A673 (cell line): ENCODE measurements at regions not wholly inside any gene's neighbourhood (a gene's known extent, or its start where the extent isn't known, plus 50 kb on each side); places are given as distances from the start of the nearest gene placed in this dataset.

Source experiments
- BruUV-seq: library from RNA; stranded (reverse); fragments of 400-500 nt; replicated peaks from 2 replicates; lab custom pipeline; 2021; lab: Mats Ljungman, UMichigan
- CTCF ChIA-PET: fragments of 300-600 bp; sonication (Branson Sonifier 250); formaldehyde crosslinking; loops from one replicate; lab custom pipeline; 2022; ENCODE audit warnings: antibody characterized with exemption; lab: Charles Lee
- POLR2A ChIA-PET: fragments of 300-600 bp; sonication (Branson Sonifier 250); formaldehyde crosslinking; loops from one replicate; lab custom pipeline; 2022; ENCODE audit warnings: antibody characterized with exemption; ENCODE audit not compliant: low non-redundant PET; lab: Charles Lee
- DNase-seq: peaks from one replicate; pipeline ENCODE4 v3.0.0-alpha.2; 2015; ENCODE audit warnings: low spot score
- H3K27ac ChIP-seq: fragments of 200-600 bp; sonication (generic); 2 replicates; pipeline ENCODE4 v1.5.1; 2016; ENCODE audit warnings: mixed run types, low read depth, mild to moderate bottlenecking, mixed read lengths, antibody characterized with exemption, low read length; ENCODE audit not compliant: poor library complexity, severe bottlenecking
- H3K27me3 ChIP-seq: fragments of 200-600 bp; sonication (generic); replicated peaks from 2 replicates; pipeline ENCODE4 v1.6.1; 2017; ENCODE audit warnings: mixed run types, low read depth, mild to moderate bottlenecking, mixed read lengths, antibody characterized with exemption, low read length; ENCODE audit not compliant: insufficient read depth, poor library complexity
- H3K36me3 ChIP-seq: fragments of 200-600 bp; sonication (generic); 2 replicates; pipeline ENCODE4 v1.6.1; 2016; ENCODE audit warnings: mixed run types, mild to moderate bottlenecking, mixed read lengths, antibody characterized with exemption, low read length; ENCODE audit not compliant: insufficient read depth, poor library complexity, severe bottlenecking
- H3K4me1 ChIP-seq: fragments of 200-600 bp; sonication (generic); 2 replicates; pipeline ENCODE4 v1.6.1; 2017; ENCODE audit warnings: mixed run types, mild to moderate bottlenecking, mixed read lengths, antibody characterized with exemption, low read length; ENCODE audit not compliant: insufficient read depth, poor library complexity, severe bottlenecking
- H3K4me3 ChIP-seq: fragments of 200-600 bp; sonication (generic); 2 replicates; pipeline ENCODE4 v1.5.1; 2016; ENCODE audit warnings: low read depth, mixed run types, mild to moderate bottlenecking, mixed read lengths, low read length; ENCODE audit not compliant: poor library complexity, severe bottlenecking
- H3K9me3 ChIP-seq: fragments of 200-600 bp; sonication (generic); 2 replicates; pipeline ENCODE4 v1.6.1; 2016; ENCODE audit warnings: mixed run types, low read depth, mild to moderate bottlenecking, mixed read lengths, antibody characterized with exemption, low read length; ENCODE audit not compliant: poor library complexity, severe bottlenecking
- EZH2 ChIP-seq: fragments of 200-600 bp; sonication (generic); IDR thresholded peaks from 2 replicates; pipeline ENCODE4 v1.6.1; 2017; ENCODE audit warnings: borderline replicate concordance, low read depth, mild to moderate bottlenecking, mixed read lengths, antibody characterized with exemption, low read length; ENCODE audit not compliant: poor library complexity, severe bottlenecking
- intact Hi-C: fragments of 100-400 bp; cut with micrococcal nuclease; formaldehyde crosslinking; loops from one replicate; pipeline ENCODE4 v1.10.0; 2022; ENCODE audit not compliant: unreplicated experiment
- TF ChIP-seq, protein P1 (sequence below): fragments of 300-800, 200-600 bp; sonication (generic); conservative IDR thresholded peaks from 2 replicates; pipeline ENCODE4 v1.5.1; 2017; ENCODE audit warnings: low read depth, mild to moderate bottlenecking, antibody characterized with exemption, low read length, moderate library complexity, mixed read lengths

DNA sequence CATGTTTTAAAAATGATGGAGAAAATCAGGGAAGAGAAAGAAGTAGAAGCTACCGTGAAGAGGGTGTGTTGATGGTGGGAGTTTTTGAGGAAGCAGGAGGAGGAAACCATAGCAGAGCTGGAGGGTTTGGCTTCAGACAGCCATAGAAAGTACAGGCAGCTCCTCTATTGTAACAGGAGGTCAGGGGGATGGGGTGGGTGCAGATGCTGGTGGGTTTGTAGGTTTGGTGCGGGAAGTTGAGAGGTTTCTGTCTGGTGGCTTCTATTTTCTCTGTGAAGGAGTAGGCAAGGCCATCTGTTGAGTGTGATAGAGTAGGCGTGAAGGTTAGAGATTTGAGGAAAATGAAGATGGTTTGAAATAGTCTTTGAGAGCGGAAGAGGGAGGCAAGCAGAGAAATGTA, 97.7 kb upstream of the TBC1D5 start:
- Histone ChIP-seq H3K27me3 (peaks cover 24% of the 10 kb centered on the region), H3K27ac (no peak overlapping the region), H3K4me3 (no peak overlapping the region), H3K9me3 (no peaks in the 10 kb centered on the region), H3K36me3 (no peaks in the 10 kb centered on the region), H3K4me1 (no peaks in the 10 kb centered on the region)
- TF ChIP-seq, protein P1, sequence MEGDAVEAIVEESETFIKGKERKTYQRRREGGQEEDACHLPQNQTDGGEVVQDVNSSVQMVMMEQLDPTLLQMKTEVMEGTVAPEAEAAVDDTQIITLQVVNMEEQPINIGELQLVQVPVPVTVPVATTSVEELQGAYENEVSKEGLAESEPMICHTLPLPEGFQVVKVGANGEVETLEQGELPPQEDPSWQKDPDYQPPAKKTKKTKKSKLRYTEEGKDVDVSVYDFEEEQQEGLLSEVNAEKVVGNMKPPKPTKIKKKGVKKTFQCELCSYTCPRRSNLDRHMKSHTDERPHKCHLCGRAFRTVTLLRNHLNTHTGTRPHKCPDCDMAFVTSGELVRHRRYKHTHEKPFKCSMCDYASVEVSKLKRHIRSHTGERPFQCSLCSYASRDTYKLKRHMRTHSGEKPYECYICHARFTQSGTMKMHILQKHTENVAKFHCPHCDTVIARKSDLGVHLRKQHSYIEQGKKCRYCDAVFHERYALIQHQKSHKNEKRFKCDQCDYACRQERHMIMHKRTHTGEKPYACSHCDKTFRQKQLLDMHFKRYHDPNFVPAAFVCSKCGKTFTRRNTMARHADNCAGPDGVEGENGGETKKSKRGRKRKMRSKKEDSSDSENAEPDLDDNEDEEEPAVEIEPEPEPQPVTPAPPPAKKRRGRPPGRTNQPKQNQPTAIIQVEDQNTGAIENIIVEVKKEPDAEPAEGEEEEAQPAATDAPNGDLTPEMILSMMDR: no peak
- TF ChIP-seq EZH2: no peak
- DNase-seq: no peak
- BruUV-seq: no TSS peak
- CTCF ChIA-PET: no interaction called here
- POLR2A ChIA-PET: no interaction called here
- intact Hi-C loops: loop anchor here (5.0 to 10.0 kb wide), 2 partner anchors 583 to 1235 kb away; partner anchors contain the start of gene DAZL

DNA sequence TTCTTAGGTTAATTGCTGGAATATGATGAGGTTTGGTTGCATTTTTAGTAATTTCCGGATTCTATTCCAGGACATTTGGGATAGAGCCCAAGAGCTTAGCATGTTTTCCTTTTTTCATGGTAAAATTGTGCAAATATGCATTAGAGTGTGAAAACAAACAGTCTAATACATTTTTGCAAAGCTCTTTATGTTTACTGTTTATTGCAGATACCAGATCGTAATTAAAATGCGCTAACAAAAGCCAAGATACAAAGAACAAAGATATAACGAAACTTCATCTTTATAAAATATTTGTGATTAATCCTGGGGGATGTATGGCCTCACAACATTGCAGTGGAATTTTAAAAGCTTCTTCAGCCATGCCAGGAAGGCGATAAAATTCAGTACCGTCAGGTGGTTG, 94.5 kb upstream of the TBC1D5 start:
- TF ChIP-seq EZH2: no peak
- TF ChIP-seq, protein P1: no peak
- ChIA-PET CTCF (no interaction called here), POLR2A (no interaction called here)
- peaks cover 24% of the 10 kb centered on the region for H3K27me3 ChIP-seq
- intact Hi-C loops: no loop called here
- no peaks in the 10 kb centered on the region for H3K9me3 ChIP-seq
- no peak overlapping the region for H3K4me3 ChIP-seq
- DNase-seq: no peak
- no peaks in the 10 kb centered on the region for H3K4me1 ChIP-seq
- no peaks in the 10 kb centered on the region for H3K36me3 ChIP-seq
- no TSS peak for BruUV-seq
- no peak overlapping the region for H3K27ac ChIP-seq

DNA sequence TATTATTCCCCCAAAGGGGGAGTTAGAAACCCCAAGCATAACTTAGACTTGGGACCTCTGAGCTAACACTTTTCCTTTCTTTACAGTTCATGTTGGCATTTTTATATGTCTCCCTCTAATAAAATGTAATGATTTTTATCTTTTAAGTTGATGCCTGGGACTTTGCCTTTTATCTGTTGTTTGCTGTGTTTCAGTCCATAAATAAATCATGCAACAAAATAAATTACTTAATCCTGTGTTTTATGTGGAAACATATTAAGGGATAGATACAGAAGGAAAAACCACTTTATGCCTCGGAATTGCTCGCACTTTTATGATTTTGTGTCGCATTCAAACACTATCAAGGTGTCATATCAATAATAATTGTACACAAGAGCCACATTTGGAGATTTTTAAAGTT, 93.7 kb upstream of the TBC1D5 start:
- POLR2A ChIA-PET: no interaction called here
- CTCF ChIA-PET: no interaction called here

More for the DNA sequence above, 93.7 kb upstream of the TBC1D5 start:
- peaks cover 24% of the 10 kb centered on the region for H3K27me3 ChIP-seq
- no peaks in the 10 kb centered on the region for H3K9me3 ChIP-seq
- intact Hi-C loops: no loop called here
- no TSS peak for BruUV-seq
- no peaks in the 10 kb centered on the region for H3K36me3 ChIP-seq
- TF ChIP-seq, protein P1: no peak
- TF ChIP-seq EZH2: no peak
- no peak overlapping the region for H3K27ac ChIP-seq
- no peak for DNase-seq
- H3K4me3 ChIP-seq: no peak overlapping the region
- H3K4me1 ChIP-seq: no peaks in the 10 kb centered on the region
